Epidermal melanocyte (primary cell): ENCODE measurements at regions not wholly inside any gene's neighbourhood (a gene's known extent, or its start where the extent isn't known, plus 50 kb on each side); places are given as distances from the start of the nearest gene placed in this dataset.

Experiments
- DNase-seq: peaks from one replicate; pipeline ENCODE4 v3.0.0; 2011; ENCODE audit warnings: low spot score; ENCODE audit not compliant: insufficient read length

DNA sequence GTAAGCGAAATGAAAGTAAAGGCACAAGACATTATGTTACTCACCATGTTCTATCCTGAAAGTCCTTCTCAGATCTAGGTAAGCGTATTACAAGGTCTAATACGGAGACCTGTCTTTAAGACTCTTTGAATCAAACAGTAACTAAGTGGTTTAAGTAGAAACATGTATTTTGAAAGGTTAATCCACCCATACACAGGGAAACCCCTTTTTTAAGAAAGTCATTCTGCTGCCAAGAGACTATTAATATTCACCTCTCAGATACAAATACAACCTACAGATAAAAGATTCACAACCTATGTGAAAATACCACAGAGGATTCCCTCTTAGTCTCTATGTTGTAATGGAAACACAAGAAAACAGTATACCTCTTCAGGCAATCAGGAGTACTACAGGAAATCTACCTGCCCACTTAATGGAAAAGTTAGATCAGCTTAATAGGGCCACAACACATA lies 63.2 kb upstream of the TNIP3 start:
- no peak for DNase-seq

- DNase-seq = no peak
These were observed 62.2 kb upstream of the TNIP3 start for GRCh38 chr4:121226362-121226761.

GRCh38 chr4:121221608-121222007 lies 57.5 kb upstream of the TNIP3 start:
- DNase-seq = no peak

GRCh38 chr4:121221201-121221600 lies 57.1 kb upstream of the TNIP3 start:
- DNase-seq = no peak

DNA sequence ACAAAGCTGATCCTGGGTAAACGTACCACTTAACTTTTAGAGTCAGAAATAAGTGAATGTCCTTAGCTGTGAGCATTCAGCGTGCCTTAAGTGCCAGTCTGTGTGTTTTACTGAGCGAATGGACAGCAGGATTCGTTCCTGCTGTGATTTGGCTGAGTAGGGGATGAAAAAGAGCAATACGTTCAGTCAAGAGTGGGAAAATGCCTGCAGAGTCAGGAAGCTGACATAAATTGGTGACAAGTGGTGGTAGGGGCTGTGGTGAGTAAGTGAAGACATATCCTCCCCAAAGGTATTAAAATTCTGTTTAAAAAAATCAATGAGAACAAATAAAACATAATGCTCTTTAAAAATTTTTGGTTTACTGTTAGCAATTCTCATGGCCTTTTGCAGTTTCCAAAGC lies 56.6 kb upstream of the TNIP3 start:
- DNase-seq = no peak

GRCh38 chr4:121219227-121219626 lies 55.1 kb upstream of the TNIP3 start:
- no peak for DNase-seq

- DNase-seq = no peak
These were observed 53.2 kb upstream of the TNIP3 start for GRCh38 chr4:121217351-121217750.

DNA sequence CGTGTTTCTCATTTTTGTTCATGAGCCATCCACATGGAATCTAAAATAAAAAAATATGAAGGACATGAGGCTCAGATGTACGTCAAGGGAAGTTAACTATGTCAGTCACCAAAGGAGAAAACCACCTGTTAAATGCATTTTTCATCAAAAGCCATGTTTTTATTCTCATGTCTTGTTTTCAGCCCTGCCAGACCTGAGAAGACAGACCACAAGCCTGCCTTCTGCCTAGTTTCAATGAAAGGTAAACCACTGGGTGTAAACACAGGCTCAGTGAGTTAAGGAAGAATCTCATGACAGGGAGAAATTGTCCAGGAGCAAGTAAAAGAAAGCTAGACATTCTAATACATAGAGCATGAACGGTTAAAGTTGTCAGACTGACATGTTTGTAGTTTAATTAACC lies 52.3 kb upstream of the TNIP3 start:
- no peak for DNase-seq

DNA sequence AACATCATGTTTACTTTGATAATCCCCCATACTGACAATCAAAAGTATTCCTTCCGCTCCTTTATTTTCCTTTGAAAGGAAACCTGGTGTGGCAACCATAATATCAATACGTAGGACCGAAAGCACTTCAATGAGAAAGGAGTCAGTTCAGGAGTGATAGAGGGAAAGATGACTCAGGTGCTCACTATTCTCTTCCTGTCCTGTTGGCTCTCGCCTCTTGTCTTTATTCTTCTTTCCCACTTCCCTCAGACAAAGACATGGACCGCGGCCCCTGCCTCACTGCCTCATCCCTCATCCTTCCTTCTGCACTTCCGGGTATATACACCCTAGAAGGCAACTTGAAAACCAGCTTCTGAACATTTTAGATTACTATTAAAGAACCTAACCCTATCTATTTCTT lies 49.8 kb upstream of the TNIP3 start:
- DNase-seq = no peak
